RWPE1 (cell line): ENCODE measurements at regions not wholly inside any gene's neighbourhood (a gene's known extent, or its start where the extent isn't known, plus 50 kb on each side); places are given as distances from the start of the nearest gene placed in this dataset.

ENCODE experiments used
- CTCF ChIA-PET: fragments of 350-600 bp; sonication (Branson Sonifier 250); formaldehyde crosslinking; extraction: SDS; loops from one replicate; lab custom pipeline; 2021; lab: Yijun Ruan, JAX
- POLR2A ChIA-PET: fragments of 400-600 bp; formaldehyde crosslinking; extraction: SDS; loops from one replicate; lab custom pipeline; 2020; ENCODE audit warnings: antibody characterized with exemption; ENCODE audit not compliant: low non-redundant PET; lab: Yijun Ruan, JAX
- DNase-seq: peaks from one replicate; pipeline ENCODE4 v3.0.0; 2012; ENCODE audit warnings: low spot score
- H3K27ac ChIP-seq: fragments of 450-650 bp; 2 replicates; pipeline ENCODE4 v1.5.1; 2017
- TF ChIP-seq, protein P1 (sequence below): fragments of 450-650 bp; conservative IDR thresholded peaks from 2 replicates; pipeline ENCODE4 v1.5.1; 2017; ENCODE audit warnings: low read depth, mild to moderate bottlenecking

DNA sequence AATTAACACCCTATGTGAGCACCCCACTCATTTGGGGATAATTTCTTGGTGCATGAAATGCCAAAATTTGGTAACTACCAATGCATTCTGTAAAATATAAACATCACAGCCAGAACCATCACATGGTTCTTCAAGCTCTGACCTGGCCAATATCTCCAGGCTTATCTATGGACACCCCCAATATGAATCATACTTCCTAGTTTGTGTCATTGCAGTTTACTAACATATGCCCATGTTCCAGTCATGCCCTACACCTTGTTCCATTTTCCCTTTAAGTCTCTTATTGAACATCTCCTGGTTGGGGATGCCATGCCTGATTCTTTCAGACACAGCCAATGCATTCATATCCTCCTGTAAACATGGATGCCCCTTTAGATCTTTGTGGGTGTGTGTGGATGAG, 572.8 kb upstream of the BTBD3 start:
- CTCF ChIA-PET = no interaction called here
- no peak overlapping the region for H3K27ac ChIP-seq
- DNase-seq = no peak
- TF ChIP-seq, protein P1, sequence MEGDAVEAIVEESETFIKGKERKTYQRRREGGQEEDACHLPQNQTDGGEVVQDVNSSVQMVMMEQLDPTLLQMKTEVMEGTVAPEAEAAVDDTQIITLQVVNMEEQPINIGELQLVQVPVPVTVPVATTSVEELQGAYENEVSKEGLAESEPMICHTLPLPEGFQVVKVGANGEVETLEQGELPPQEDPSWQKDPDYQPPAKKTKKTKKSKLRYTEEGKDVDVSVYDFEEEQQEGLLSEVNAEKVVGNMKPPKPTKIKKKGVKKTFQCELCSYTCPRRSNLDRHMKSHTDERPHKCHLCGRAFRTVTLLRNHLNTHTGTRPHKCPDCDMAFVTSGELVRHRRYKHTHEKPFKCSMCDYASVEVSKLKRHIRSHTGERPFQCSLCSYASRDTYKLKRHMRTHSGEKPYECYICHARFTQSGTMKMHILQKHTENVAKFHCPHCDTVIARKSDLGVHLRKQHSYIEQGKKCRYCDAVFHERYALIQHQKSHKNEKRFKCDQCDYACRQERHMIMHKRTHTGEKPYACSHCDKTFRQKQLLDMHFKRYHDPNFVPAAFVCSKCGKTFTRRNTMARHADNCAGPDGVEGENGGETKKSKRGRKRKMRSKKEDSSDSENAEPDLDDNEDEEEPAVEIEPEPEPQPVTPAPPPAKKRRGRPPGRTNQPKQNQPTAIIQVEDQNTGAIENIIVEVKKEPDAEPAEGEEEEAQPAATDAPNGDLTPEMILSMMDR = no peak
- POLR2A ChIA-PET = no interaction called here

DNA sequence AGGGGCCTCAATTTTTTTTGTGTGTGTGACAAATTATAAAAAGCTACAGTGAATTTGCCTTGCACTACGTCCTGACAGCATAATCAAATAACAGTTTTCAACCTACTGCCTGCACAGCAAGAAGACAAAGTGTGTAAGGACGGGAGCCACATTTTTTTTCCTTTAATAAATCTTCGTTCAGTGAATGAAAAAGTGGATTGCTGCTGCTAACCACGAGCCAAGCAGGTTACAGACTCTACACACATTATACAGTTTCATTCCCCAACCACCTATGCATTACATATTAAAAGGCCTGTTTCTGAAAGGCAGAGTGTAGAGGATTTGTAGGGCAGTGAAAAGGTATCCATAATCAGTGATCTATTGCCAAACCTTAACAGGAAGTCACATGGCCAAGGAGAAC, 570.0 kb upstream of the BTBD3 start:
- ChIA-PET POLR2A (no interaction called here), CTCF (no interaction called here)
- TF ChIP-seq, protein P1 = no peak
- DNase-seq = no peak
- H3K27ac ChIP-seq = no peak overlapping the region

DNA sequence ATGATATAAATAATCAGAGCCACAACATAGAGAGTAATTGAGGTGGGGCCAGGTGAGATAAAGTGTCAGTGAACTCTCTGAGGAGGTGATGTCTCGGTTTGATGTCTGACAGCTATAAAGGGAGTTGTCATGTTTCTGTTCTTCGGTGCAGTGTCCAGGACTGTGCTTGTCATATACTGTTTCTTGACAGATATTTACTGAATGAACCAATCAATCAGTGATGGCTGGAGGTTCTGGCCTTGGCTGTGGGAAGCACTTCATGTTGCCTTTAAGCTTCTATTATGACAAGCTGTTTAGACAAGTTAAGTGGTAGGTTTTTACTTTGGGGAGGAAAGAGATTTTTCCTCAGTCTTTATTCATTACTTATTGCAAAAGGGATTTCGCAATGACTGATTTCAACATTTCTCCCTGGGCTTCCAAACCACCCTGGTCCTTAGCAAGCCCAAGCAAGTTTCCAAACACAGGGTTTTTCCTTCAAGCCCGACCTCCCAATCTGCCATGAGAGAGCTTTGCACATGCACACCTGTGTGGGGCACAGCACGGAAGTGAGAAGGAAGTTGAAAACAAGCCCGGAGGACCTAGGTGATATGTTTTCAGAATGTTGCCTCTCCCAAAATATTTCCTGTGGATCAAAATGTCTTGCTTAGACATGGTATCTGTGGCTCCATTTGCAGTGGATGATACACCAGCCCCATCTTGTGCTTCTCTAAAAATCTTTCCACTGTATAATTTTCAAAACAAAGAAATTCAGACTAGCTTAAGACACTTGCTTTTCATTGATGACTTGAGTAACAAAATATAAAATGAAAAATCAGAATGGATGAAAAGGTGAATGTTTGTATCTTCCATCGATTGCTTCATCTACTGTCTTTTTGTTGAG, 567.3 kb upstream of the BTBD3 start:
- peak; percentile 90 for DNase-seq
- ChIA-PET POLR2A (no interaction called here), CTCF (interaction anchor here (0.6 to 2.0 kb wide), 9 partner anchors 10 to 1365 kb away, joined by 3 to 9 read pairs (median 3); no protein-coding TSS in a partner anchor)

DNA sequence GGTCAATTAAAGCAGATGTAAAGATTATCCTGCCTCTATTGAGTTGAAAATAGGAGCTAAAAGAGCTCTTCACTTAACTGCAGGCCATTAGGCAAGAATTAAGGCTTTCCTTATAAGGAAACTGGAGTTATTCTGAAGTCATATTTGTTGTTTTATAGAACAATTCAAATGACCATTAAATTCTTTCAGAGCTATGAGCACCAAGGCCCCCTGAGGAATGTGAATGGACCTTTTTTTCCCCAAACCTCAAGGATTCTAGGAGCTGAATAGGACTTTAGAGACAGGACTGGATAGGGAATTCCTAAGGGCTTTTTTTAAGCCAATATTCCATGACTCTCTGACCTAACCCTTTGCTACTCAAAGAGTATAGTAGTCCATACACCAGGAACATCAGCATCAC, 565.7 kb upstream of the BTBD3 start:
- TF ChIP-seq, protein P1 = no peak
- H3K27ac ChIP-seq = no peak overlapping the region
- CTCF ChIA-PET = interaction anchor here (0.6 to 2.0 kb wide), 3 partner anchors 13 to 1734 kb away, joined by 4 to 5 read pairs (median 5); no protein-coding TSS in a partner anchor
- no peak for DNase-seq
- POLR2A ChIA-PET = no interaction called here

More for the DNA sequence above, 567.3 kb upstream of the BTBD3 start:
- TF ChIP-seq, protein P1 = peak; percentile 86
- H3K27ac ChIP-seq = peak overlapping the region; percentile 62; the same call in 1 of the 2 replicates

DNA sequence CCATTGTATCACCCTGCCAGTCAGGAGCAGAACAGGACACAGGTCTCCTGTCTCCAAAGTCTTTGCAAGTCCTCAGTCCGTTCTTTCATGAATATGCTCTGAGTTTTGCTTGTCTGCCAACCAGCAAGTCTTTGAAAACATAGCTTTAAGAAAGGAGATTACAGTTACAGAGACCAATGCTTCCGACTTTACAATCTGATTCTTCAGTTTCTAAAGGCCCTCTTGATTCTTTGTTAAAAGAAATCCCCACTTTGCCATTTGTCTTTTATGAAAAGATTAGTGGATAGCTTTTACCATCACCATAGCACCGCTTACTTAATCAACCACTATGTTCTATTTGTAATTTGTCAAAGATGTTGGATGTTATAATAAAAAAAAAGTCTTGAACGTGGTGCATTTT, 562.8 kb upstream of the BTBD3 start:
- no peak overlapping the region for H3K27ac ChIP-seq
- TF ChIP-seq, protein P1 = no peak
- DNase-seq = no peak
- POLR2A ChIA-PET = no interaction called here
- CTCF ChIA-PET = no interaction called here

DNA sequence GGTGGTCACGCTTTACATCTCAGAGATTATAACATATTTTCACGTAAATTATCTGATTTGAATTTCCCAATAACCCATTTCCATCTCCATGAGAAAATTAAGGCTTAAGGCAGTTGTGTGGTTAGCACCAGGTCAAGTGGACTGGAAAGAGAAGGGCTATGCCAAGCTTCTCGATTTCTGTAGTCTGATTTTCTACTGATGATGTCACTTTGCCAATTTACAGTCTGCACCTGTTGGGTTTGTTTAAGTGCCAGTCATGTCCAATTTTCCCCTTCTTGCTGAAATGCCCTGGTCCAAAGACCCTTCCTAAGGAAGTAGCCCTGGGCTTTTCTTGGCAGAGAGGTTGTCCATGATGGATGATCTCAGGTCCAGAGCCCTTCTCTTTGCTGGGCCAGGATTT, 562.3 kb upstream of the BTBD3 start:
- CTCF ChIA-PET = no interaction called here
- DNase-seq = no peak
- POLR2A ChIA-PET = no interaction called here
- no peak overlapping the region for H3K27ac ChIP-seq
- TF ChIP-seq, protein P1 = no peak
